Neural cell (in vitro differentiated cells): ENCODE measurements at regions not wholly inside any gene's neighbourhood (a gene's known extent, or its start where the extent isn't known, plus 50 kb on each side); places are given as distances from the start of the nearest gene placed in this dataset.
"Not testable (repeated sequence)": the region's sequence is repeated elsewhere in the genome, so short reads cannot be mapped to it uniquely, and the experiment has no call there.

Source experiments
- H2AFZ ChIP-seq: fragments of 200-600, 300-800 bp; sonication (generic), shearing (Covaris generic); 2 replicates; pipeline ENCODE4 v1.6.0; 2014; ENCODE audit warnings: low read depth, mild to moderate bottlenecking, antibody characterized with exemption, low read length, moderate library complexity
- H3F3A ChIP-seq: fragments of 200-600 bp; shearing (Covaris generic); 2 replicates; pipeline ENCODE4 v1.6.1; 2016; ENCODE audit warnings: mild to moderate bottlenecking, moderate library complexity, mixed read lengths, antibody characterized with exemption, low read length; ENCODE audit not compliant: insufficient read depth, poor library complexity, severe bottlenecking
- H3K27ac ChIP-seq: fragments of 200-600, 300-800 bp; sonication (generic), shearing (Covaris generic); 2 replicates; pipeline ENCODE4 v1.5.1; 2014; ENCODE audit warnings: mild to moderate bottlenecking, low read length, moderate library complexity
- H3K27me3 ChIP-seq: fragments of 300-800, 200-600 bp; sonication (generic), shearing (Covaris generic); 2 replicates; pipeline ENCODE4 v1.6.0; 2014; ENCODE audit warnings: mild to moderate bottlenecking, low read depth, low read length, moderate library complexity; ENCODE audit not compliant: insufficient read depth
- H3K36me3 ChIP-seq: fragments of 300-800, 200-600 bp; sonication (generic), shearing (Covaris generic); 2 replicates; pipeline ENCODE4 v1.5.1; 2014; ENCODE audit warnings: mild to moderate bottlenecking, antibody characterized with exemption, low read length, moderate library complexity; ENCODE audit not compliant: insufficient read depth
- H3K4me2 ChIP-seq: fragments of 300-800, 200-600 bp; sonication (generic), shearing (Covaris generic); 2 replicates; pipeline ENCODE4 v1.6.0; 2014; ENCODE audit warnings: mild to moderate bottlenecking, low read length
- H3K4me3 ChIP-seq: fragments of 300-800, 200-600 bp; sonication (generic), shearing (Covaris generic); 2 replicates; pipeline ENCODE4 v1.5.1; 2014; ENCODE audit warnings: mild to moderate bottlenecking, low read length, moderate library complexity
- H3K79me2 ChIP-seq: fragments of 200-600 bp; shearing (Covaris generic); replicated peaks from 2 replicates; pipeline ENCODE4 v1.6.0; 2014; ENCODE audit warnings: mild to moderate bottlenecking, low read length, moderate library complexity; ENCODE audit not compliant: insufficient read depth
- H3K9ac ChIP-seq: fragments of 300-800, 200-600 bp; sonication (generic), shearing (Covaris generic); 2 replicates; pipeline ENCODE4 v1.6.1; 2016; ENCODE audit warnings: mild to moderate bottlenecking, low read length, mixed read lengths
- H3K9me2 ChIP-seq: fragments of 200-600 bp; shearing (Covaris generic); 2 replicates; pipeline ENCODE4 v1.6.1; 2016; ENCODE audit warnings: mild to moderate bottlenecking, low read length, mixed read lengths; ENCODE audit not compliant: insufficient read depth
- H3K9me3 ChIP-seq: fragments of 200-600, 300-800 bp; sonication (generic), shearing (Covaris generic); 2 replicates; pipeline ENCODE4 v1.6.1; 2016; ENCODE audit warnings: mild to moderate bottlenecking, mixed run types, low read length, moderate library complexity, mixed read lengths
- H4K20me1 ChIP-seq: fragments of 200-600 bp; shearing (Covaris generic); 2 replicates; pipeline ENCODE4 v1.6.1; 2016; ENCODE audit warnings: mild to moderate bottlenecking, mixed run types; ENCODE audit not compliant: insufficient read depth
- CTCF ChIP-seq: fragments of 450-650 bp; IDR thresholded peaks from 2 replicates; pipeline ENCODE4 v1.5.1; 2014; ENCODE audit warnings: antibody characterized with exemption, mild to moderate bottlenecking, moderate library complexity; ENCODE audit not compliant: poor library complexity, severe bottlenecking
- EP300 ChIP-seq: fragments of 450-650 bp; conservative IDR thresholded peaks from 2 replicates; pipeline ENCODE4 v1.6.1; 2014; ENCODE audit warnings: antibody characterized with exemption, mild to moderate bottlenecking, moderate library complexity; ENCODE audit not compliant: poor library complexity, severe bottlenecking
- EZH2 ChIP-seq: fragments of 200-600, 300-800 bp; shearing (Covaris generic), sonication (generic); IDR thresholded peaks from 2 replicates; pipeline ENCODE4 v1.6.1; 2014; ENCODE audit warnings: antibody characterized with exemption, low read length, borderline replicate concordance, mild to moderate bottlenecking; ENCODE audit not compliant: insufficient read depth, poor library complexity, severe bottlenecking
- MXI1 ChIP-seq: fragments of 450-650 bp; conservative IDR thresholded peaks from 2 replicates; pipeline ENCODE4 v1.6.1; 2014; ENCODE audit warnings: antibody characterized with exemption, mild to moderate bottlenecking; ENCODE audit not compliant: poor library complexity, severe bottlenecking
- POLR2AphosphoS5 ChIP-seq: IDR thresholded peaks from 2 replicates; pipeline ENCODE4 v1.6.1; 2012
- RAD21 ChIP-seq: fragments of 450-650 bp; conservative IDR thresholded peaks from 2 replicates; pipeline ENCODE4 v1.6.1; 2014; ENCODE audit warnings: antibody characterized with exemption, mild to moderate bottlenecking, moderate library complexity
- REST ChIP-seq: IDR thresholded peaks from 2 replicates; pipeline ENCODE4 v1.6.1; 2012; ENCODE audit warnings: borderline replicate concordance
- SMC3 ChIP-seq: fragments of 450-650 bp; conservative IDR thresholded peaks from 2 replicates; pipeline ENCODE4 v1.6.1; 2014; ENCODE audit warnings: antibody characterized with exemption, mild to moderate bottlenecking, moderate library complexity; ENCODE audit not compliant: poor library complexity
- TAF1 ChIP-seq: IDR thresholded peaks from 2 replicates; pipeline ENCODE4 v1.6.1; 2012; ENCODE audit warnings: low read depth

GRCh38 chr9:25449503-25449902, 228.7 kb downstream of the TUSC1 start:
- H3K4me2 ChIP-seq: no peak overlapping the region
- no peaks in the 10 kb centered on the region for H3K9me3 ChIP-seq
- TF ChIP-seq MXI1: no peak
- TF ChIP-seq EZH2: no peak
- no peak for TF ChIP-seq SMC3
- TF ChIP-seq POLR2AphosphoS5: no peak
- no peak for TF ChIP-seq CTCF
- no peak for TF ChIP-seq EP300
- no peak for TF ChIP-seq RAD21
- TF ChIP-seq REST: no peak
- TF ChIP-seq TAF1: no peak
- no peaks in the 10 kb centered on the region for H3K36me3 ChIP-seq
- no peaks in the 10 kb centered on the region for H3K79me2 ChIP-seq
- no peaks in the 10 kb centered on the region for H4K20me1 ChIP-seq
- H3K9me2 ChIP-seq: no peaks in the 10 kb centered on the region
- H3F3A ChIP-seq: no peaks in the 10 kb centered on the region
- H3K9ac ChIP-seq: no peak overlapping the region
- no peak overlapping the region for H2AFZ ChIP-seq
- no peaks in the 10 kb centered on the region for H3K27me3 ChIP-seq
- H3K4me3 ChIP-seq: no peak overlapping the region
- H3K27ac ChIP-seq: no peak overlapping the region

- not testable (repeated sequence) for H3K9ac ChIP-seq, H3K27me3 ChIP-seq, H3K4me3 ChIP-seq, H3K36me3 ChIP-seq, H3F3A ChIP-seq, H3K79me2 ChIP-seq, H4K20me1 ChIP-seq, H3K9me2 ChIP-seq, H3K27ac ChIP-seq, H3K4me2 ChIP-seq, H3K9me3 ChIP-seq, H2AFZ ChIP-seq
Observed at GRCh38 chr9:25445721-25446120, 232.5 kb downstream of the TUSC1 start.

- H3K4me3 ChIP-seq: no peak overlapping the region
- H3K27ac ChIP-seq: no peak overlapping the region
- no peaks in the 10 kb centered on the region for H3K36me3 ChIP-seq
- no peaks in the 10 kb centered on the region for H3K79me2 ChIP-seq
- H3K9me2 ChIP-seq: no peaks in the 10 kb centered on the region
- no peak overlapping the region for H3K4me2 ChIP-seq
- H2AFZ ChIP-seq: no peak overlapping the region
- no peaks in the 10 kb centered on the region for H3K27me3 ChIP-seq
- no peak overlapping the region for H3K9ac ChIP-seq
- TF ChIP-seq TAF1 (no peak), EZH2 (no peak), REST (no peak), RAD21 (no peak), POLR2AphosphoS5 (no peak), CTCF (no peak), MXI1 (no peak), EP300 (no peak), SMC3 (no peak)
- H4K20me1 ChIP-seq: no peaks in the 10 kb centered on the region
- no peaks in the 10 kb centered on the region for H3K9me3 ChIP-seq
- H3F3A ChIP-seq: no peaks in the 10 kb centered on the region
Observed at GRCh38 chr9:25442526-25442925, 235.7 kb downstream of the TUSC1 start.
